GM21528 (cell line): ENCODE measurements at regions not wholly inside any gene's neighbourhood (a gene's known extent, or its start where the extent isn't known, plus 50 kb on each side); places are given as distances from the start of the nearest gene placed in this dataset.

ENCODE experiments used
- ATAC-seq: cut with Tn5 transposase; IDR thresholded peaks from one replicate; pipeline ENCODE4 v1.9.1; 2021; ENCODE audit warnings: mild to moderate bottlenecking, moderate library complexity; ENCODE audit not compliant: unreplicated experiment, low FRiP score

- no peak for ATAC-seq
Observed at GRCh38 chr12:115210533-115211252, 526.7 kb upstream of the TBX3 start.

- no peak for ATAC-seq
Observed at GRCh38 chr12:115209230-115209629, 525.3 kb upstream of the TBX3 start.

GRCh38 chr12:115208098-115208497 is 524.1 kb upstream of the TBX3 start:
- ATAC-seq, result no peak

GRCh38 chr12:115207216-115207915 is 523.4 kb upstream of the TBX3 start:
- no peak for ATAC-seq

- no peak for ATAC-seq
Observed at GRCh38 chr12:115206801-115207200, 522.8 kb upstream of the TBX3 start.

GRCh38 chr12:115205755-115206308 is 521.9 kb upstream of the TBX3 start:
- no peak for ATAC-seq

GRCh38 chr12:115204957-115205754 is 521.2 kb upstream of the TBX3 start:
- no peak for ATAC-seq

- no peak for ATAC-seq
Observed at GRCh38 chr12:115203701-115204100, 519.7 kb upstream of the TBX3 start.

- no peak for ATAC-seq
Observed at GRCh38 chr12:115201966-115202365, 518.0 kb upstream of the TBX3 start.

- ATAC-seq, result no peak
Observed at GRCh38 chr12:115199831-115200230, 515.9 kb upstream of the TBX3 start.

- ATAC-seq, result no peak
Observed at GRCh38 chr12:115194857-115195256, 510.9 kb upstream of the TBX3 start.

- no peak for ATAC-seq
Observed at GRCh38 chr12:115194448-115194847, 510.5 kb upstream of the TBX3 start.

GRCh38 chr12:115191342-115191741 is 507.4 kb upstream of the TBX3 start:
- ATAC-seq, result no peak

GRCh38 chr12:115190010-115190770 is 506.2 kb upstream of the TBX3 start:
- ATAC-seq, result no peak

- ATAC-seq, result no peak
Observed at GRCh38 chr12:115185506-115185905, 501.5 kb upstream of the TBX3 start.

- ATAC-seq, result no peak
Observed at GRCh38 chr12:115183752-115184151, 499.8 kb upstream of the TBX3 start.

GRCh38 chr12:115177899-115178298 is 493.9 kb upstream of the TBX3 start:
- ATAC-seq, result no peak

- no peak for ATAC-seq
Observed at GRCh38 chr12:115176741-115177400, 492.9 kb upstream of the TBX3 start.

GRCh38 chr12:115174920-115175319 is 490.9 kb upstream of the TBX3 start:
- ATAC-seq, result no peak

- no peak for ATAC-seq
Observed at GRCh38 chr12:115172521-115172920, 488.5 kb upstream of the TBX3 start.
